Putamen (tissue), 1 donor: ENCODE measurements at regions not wholly inside any gene's neighbourhood (a gene's known extent, or its start where the extent isn't known, plus 50 kb on each side); places are given as distances from the start of the nearest gene placed in this dataset.
"Not testable (repeated sequence)": the region's sequence is repeated elsewhere in the genome, so short reads cannot be mapped to it uniquely, and the experiment has no call there.

Experiments used
- DNase-seq: peaks from one replicate; pipeline ENCODE4 v3.0.0-alpha.2; 2016; ENCODE audit warnings: low spot score

- no peak for DNase-seq
These were observed 66.1 kb downstream of the GADD45G start for GRCh38 chr9:89670801-89671434.

- DNase-seq, result no peak
These were observed 69.8 kb downstream of the GADD45G start for GRCh38 chr9:89674667-89675057.

- peak; percentile 66 for DNase-seq
These were observed 70.4 kb downstream of the GADD45G start for GRCh38 chr9:89675058-89675742.

DNA sequence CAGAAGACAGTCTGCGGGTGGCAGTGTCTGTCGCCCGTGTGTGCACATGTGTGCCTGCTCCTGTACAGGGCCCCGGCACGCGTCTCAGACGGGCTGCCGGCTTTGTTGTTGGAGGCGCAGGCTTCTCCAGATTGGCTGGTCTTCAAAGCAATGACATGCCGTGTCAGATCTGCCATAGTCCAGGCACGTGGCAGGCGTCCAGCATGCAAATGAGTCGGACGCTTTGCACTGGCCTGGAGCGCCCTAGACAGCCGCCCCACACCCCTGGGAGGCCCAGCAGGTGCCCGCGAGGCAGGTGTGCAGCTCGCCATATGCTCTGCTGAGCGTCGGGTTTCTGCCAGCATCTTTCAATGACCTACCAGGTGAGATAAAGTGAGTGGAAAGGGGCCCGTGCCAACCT lies 71.5 kb downstream of the GADD45G start:
- no peak for DNase-seq

- no peak for DNase-seq
These were observed 73.0 kb downstream of the GADD45G start for GRCh38 chr9:89677702-89678395.

- DNase-seq, result no peak
These were observed 73.7 kb downstream of the GADD45G start for GRCh38 chr9:89678396-89679015.

DNA sequence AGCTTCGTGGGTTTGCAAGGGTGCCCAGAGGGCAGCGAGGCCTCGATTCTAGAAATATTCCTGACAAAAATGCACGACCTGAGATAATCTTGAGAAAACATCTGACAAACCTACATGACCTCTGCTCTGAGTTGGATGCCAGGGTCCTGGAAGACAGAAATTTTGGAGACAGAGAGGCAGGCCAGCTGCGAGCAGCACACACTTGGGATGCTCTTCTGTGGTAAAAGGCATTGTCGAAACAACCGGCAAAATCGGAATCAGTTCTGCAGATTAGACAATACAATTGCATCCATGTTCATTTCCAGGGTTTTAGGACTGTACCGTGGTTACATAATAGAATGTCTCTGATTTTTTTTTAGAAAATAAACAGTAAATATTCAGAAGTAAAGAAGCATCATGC lies 74.2 kb downstream of the GADD45G start:
- DNase-seq, result no peak

- no peak for DNase-seq
These were observed 74.8 kb downstream of the GADD45G start for GRCh38 chr9:89679581-89679980.

- DNase-seq, result no peak
These were observed 76.0 kb downstream of the GADD45G start for GRCh38 chr9:89680547-89681467.

DNA sequence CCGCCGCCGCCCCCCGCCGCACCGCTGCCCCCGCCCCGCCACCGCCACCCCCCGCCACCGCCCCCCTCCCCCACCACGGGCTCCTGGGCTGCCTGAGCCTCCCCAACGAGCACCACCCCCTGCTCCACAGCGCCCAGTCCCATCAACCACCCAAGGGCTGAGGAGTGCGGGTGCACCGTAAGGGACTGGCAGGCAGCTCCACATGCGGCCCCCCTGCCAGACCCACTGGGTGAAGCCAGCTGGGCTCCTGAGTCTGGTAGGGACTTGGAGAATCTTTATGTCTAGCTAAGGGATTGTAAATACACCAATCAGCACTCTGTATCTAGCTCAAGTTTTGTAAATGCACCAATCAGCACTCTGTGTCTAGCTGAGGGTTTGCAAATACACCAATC lies 76.7 kb downstream of the GADD45G start:
- not testable (repeated sequence) for DNase-seq

GRCh38 chr9:89683626-89684025 lies 78.8 kb downstream of the GADD45G start:
- no peak for DNase-seq

- no peak for DNase-seq
These were observed 79.4 kb downstream of the GADD45G start for GRCh38 chr9:89684218-89684617.

GRCh38 chr9:89684912-89685636 lies 80.3 kb downstream of the GADD45G start:
- no peak for DNase-seq

DNA sequence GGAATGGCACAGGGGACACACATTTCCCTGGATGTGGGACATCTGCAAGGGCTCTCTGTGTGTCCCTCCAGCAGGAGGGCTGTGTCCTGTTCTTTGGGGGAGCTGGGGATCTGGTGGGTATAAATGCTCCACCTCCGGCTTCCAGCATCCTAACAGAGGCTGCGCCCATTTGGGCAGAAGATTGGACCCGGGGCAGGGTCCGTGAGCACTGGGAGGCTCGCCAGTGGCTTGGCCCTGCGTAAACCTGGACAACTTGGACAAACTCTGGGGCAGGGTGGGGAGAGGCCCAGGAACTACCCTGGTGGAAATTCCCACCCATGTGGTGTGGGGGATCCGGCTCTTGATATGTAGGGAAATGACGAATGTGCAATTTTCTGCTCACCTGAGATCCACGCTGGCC lies 80.9 kb downstream of the GADD45G start:
- no peak for DNase-seq

GRCh38 chr9:89686126-89686525 lies 81.3 kb downstream of the GADD45G start:
- DNase-seq, result no peak

GRCh38 chr9:89686621-89687020 lies 81.8 kb downstream of the GADD45G start:
- no peak for DNase-seq

DNA sequence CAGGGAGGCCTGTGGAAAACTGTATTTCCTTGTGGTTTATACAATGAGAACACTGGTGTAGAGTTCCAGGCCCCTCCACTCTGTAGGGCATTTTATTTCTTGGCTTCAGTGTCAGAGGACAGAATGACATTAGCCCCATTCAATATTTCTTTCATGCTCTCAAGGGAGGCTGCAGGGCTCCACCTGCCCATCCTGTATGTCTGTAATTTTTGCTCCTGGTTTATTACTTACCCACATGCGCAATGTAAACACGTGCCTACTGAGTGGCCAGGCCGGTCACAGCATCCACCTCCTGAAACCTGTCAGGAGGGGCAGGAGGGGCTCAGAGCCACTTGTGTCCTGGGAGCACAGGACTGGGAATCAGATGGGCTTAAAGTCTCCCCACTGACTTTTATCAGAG lies 82.4 kb downstream of the GADD45G start:
- DNase-seq, result no peak

DNA sequence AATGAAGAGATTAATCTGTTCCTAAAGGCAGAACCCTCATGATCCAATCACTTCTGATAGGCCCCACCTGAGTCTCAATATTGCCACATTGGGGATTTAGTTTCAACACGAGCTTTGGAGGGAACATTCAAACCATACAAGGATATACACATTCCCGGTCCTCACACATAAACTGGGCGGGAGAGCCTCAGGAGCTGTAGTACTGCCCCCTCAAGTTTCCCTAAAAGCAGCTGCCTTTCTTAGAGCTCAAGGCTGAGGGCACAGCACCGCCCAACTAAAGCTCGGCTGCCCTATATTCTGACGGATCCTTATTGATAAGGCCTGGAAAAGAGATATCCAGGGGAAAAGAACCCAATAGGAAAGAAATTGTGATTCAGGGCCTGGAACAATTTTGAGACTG lies 83.0 kb downstream of the GADD45G start:
- no peak for DNase-seq

GRCh38 chr9:89689321-89689720 lies 84.5 kb downstream of the GADD45G start:
- not testable (repeated sequence) for DNase-seq

DNA sequence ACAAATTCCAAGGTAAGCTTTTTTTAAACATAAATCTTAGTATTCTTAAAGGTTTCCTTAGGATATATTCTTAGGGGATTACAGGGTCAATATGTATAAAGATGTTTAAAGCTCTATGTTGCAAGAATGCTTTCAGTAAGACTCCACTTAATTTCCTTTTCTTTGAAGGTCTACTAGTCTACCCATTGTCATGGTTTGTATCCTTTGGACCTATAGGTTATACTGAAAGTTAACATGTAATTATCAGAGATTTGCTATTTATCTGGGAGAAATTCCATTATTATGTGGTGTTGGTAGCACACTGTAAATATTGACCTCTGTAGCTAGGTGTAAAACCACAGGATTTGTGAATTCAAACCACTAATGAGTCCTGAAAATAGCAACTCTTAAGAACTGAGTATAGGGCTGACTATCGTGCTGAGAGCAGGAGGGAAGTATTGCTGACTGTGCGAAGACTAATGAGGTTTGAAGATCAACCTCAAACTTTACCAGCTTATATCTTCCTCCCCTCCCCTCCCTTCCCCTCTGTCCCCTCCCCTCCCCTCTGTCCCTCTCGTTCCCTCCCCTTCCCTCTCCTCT lies 85.6 kb downstream of the GADD45G start:
- no peak for DNase-seq

GRCh38 chr9:89695441-89695891 lies 90.7 kb downstream of the GADD45G start:
- DNase-seq, result no peak
